Stimulated activated CD8-positive, alpha-beta memory T cell treated with anti-CD3 and anti-CD28 coated beads, Interleukin-4, amount 100 ng/mL, for 48 hours (primary cell): ENCODE measurements at regions not wholly inside any gene's neighbourhood (a gene's known extent, or its start where the extent isn't known, plus 50 kb on each side); places are given as distances from the start of the nearest gene placed in this dataset.
"Not testable (repeated sequence)": the region's sequence is repeated elsewhere in the genome, so short reads cannot be mapped to it uniquely, and the experiment has no call there.

Experiments
- DNase-seq: peaks from one replicate; pipeline ENCODE4 v3.0.0-alpha.2; 2020

DNA sequence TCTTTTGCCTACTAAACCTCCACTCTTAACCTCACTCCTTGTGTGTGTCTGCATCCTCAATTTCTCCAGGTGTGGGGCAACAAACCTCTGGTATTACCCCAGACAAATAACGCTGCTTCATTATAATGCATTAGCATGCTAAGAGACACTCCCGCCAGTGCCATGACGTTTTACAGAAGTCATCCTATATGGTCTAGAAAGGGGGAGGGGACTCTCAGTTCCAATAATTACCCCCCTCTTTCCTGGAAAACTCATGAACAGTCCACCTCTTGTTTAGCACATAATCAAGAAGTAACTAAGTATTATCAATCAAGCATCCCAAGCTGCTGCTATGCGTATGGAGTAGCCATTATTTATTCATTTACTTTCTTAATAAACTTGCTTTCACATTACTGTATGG is 364.5 kb downstream of the TYW1 start:
- DNase-seq = no peak

GRCh38 chr7:67364441-67365017 is 367.9 kb downstream of the TYW1 start:
- no peak for DNase-seq

DNA sequence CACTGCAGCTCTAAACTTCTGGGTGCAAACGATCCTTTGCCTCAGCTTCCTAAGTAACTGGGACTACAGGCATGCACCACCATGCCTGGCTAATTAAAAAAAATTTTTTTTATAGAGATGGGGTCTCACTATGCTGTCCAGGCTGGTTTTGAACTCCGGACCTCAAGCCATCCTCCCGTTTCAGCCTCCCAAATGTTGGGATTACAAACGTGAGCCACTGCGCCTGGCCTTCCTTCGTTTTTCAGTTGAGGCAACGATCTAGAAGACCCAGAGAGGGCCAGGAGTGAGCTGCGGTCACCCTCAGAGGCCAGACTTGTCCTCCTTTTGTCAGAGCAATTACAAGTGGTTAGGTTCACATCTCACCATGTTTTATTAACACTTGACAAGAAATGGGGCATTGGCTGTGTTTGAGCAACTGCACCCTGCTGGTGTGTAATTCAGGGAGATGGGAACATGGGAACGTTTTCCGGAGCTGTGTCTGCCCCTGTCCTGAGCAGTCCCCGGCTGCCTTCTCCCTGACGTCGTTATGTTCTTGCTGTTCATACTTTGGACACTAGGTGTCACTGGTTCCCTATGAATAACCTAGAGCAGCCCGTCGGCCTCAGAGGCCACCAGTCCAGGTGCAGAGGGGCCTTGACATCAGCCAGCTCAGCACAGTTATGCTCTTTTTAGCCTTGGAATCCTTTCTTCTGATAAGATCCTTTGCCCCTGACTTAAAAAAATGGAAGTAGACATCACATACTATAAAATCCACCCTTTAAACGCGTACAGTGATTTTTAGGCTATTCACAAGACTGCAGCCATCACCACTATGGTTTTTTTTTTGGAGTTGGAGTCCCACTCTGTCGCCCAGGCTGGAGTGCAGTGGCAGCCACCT is 375.0 kb downstream of the TYW1 start:
- DNase-seq = peak; percentile 67

- DNase-seq = not testable (repeated sequence)
Measured at GRCh38 chr7:67373389-67373788, 376.8 kb downstream of the TYW1 start.

DNA sequence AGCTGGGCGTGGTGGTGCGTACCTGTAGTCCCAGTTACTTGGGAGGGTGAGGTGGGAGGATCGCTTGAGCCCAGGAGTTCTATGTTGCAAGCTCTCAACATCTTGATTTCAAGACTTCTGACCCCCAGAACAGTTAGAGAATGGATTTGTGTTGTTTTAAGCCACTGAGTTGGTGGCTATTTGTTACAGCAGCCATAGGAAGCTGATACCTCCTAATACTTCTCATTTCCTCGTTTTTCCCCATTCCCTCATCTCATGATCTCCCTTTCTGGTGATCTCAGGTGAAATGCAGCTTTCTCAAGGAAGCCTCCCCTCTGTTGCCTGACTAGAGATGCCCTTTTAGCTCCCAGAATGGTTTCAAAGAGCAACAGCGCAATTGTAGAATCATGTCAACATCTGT is 378.8 kb downstream of the TYW1 start:
- DNase-seq = no peak

GRCh38 chr7:67377939-67378862 is 381.6 kb downstream of the TYW1 start:
- peak; percentile 73 for DNase-seq

GRCh38 chr7:67380326-67380725 is 383.7 kb downstream of the TYW1 start:
- no peak for DNase-seq

GRCh38 chr7:67380858-67381257 is 384.2 kb downstream of the TYW1 start:
- DNase-seq = no peak

DNA sequence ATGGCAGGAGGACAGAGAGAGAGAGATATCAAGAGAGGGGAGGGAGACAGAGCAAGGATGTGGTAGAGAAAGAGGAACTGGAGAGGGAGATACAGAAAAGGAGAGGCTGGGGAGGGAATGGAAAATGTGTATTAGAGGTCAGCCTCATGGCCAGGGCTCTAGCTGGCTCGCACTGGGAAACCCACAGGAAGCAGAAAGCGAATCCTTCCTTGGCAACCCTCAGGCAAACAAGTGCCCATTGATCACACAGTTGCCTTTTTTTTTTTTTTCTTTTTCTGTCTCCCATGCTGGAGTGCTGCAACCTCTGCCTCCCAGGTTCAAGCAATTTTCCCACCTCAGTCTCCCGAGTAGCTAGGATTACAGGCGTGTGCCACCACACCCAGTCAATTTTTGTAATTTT is 391.2 kb downstream of the TYW1 start:
- no peak for DNase-seq

DNA sequence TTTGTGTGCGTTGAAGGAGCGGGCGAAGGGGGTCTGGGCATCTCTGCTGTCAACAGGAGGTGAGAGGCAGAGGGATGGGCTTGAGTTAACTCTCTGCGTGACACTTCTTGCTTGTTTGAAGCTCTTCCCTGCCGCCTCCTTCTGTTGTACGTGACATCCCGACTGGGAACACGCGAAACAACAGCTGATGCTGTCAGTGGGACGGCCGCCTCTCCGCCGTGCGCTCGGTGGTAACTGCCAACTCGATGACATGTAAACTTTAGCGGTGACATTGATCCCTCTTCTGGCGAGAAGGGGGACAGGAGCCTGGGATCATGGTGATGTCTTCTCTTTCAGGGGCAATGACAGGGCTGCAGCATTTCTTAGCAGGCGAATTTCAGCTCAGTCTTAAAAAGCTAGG is 394.5 kb downstream of the TYW1 start:
- DNase-seq = no peak

GRCh38 chr7:67392596-67393438 is 396.2 kb downstream of the TYW1 start:
- no peak for DNase-seq

DNA sequence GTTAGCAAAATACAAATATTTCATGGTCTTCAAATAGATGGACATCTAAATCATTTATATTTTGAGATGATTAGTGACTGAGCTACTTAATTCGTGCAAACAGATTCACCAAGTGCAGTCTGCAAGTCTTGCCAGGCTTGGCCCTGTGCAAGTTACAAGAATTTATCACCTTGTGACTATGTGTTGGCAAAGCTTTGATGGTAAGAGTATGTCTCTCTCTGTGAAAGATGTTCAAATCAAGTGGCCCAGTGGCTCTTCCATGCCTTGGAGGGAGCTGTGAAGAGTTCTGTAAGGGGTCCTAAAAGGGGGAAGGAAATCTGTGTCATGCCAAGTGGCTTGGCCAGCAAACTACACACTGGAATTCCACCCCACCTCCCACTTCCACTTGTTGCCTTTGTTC is 397.3 kb downstream of the TYW1 start:
- DNase-seq = no peak

GRCh38 chr7:67398916-67399315 is 402.3 kb downstream of the TYW1 start:
- no peak for DNase-seq

DNA sequence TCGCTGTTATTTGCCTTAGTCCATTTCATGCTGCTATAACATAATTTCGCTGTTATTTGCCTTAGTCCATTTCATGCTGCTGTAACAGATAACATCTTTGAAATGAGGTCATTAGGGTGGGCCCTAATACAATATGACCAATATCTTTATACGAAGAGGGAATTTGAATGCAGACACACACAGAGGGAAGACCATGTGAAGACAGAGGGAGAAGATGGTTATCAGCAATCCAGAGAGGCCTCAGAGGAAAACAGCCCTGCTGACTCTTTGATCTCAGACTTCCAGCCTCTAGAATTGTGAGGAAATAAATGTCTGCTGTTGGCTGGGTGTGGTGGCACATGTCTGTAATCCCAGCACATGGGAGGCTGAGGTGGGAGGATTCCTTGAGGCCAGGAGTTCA is 404.9 kb downstream of the TYW1 start:
- no peak for DNase-seq

DNA sequence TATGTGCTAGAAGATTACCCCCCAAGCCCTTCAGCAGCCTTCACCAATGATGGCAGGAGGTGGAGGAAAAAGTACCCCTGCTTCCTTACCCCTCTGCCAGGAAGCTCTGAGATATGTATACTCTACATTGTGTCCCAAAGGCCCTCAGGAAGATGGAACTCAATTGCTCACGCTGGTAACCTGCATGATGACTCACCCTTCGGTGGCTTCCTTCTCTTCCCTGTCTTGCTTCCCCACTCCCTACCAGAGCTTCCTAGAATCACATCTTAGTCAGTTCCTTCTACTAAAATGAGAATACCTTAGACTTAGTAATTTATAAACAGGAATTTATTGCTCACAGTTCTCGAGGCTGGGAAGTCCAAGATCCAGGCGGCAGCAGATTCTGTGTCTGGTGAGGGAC is 405.6 kb downstream of the TYW1 start:
- no peak for DNase-seq

- no peak for DNase-seq
Measured at GRCh38 chr7:67406976-67407375, 410.3 kb downstream of the TYW1 start.

- no peak for DNase-seq
Measured at GRCh38 chr7:67407392-67408071, 410.9 kb downstream of the TYW1 start.

DNA sequence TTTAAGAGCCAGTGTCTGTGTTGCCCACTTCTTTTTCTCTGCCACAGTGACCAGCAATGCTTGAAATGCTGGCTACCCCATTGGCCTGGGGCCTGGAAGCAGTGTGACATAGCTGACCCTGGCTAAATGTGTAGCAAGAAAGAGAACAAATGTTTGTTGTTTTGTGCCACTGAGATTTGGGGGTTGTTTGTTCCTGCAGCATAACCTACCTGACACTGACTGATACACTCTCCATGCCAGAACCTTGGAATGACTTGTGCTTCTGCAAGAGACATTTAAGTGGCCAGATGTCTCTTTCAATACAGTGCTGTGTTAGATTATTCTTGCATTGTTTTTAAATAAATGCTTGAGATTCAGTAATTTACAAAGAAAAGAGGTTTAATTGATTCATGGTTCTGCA is 411.5 kb downstream of the TYW1 start:
- DNase-seq = no peak

DNA sequence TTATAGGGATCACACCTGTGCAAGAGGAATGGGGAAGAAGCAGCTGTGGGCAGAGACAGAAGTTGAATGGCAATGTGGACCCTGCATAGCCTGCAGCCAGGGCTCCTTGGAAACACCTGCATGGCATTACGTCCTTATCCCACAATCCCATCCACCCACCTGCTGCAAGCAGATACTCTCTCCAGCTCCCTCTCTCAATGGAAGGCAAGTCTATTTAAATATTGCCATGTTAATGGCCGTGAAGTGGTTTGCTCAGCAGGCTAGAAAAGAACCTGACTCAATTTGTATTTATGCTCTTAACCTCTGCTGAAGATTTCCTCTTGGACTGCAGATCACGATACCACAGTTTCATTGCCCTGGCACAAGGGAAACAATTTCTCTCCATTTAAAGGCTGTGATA is 417.0 kb downstream of the TYW1 start:
- DNase-seq = no peak

DNA sequence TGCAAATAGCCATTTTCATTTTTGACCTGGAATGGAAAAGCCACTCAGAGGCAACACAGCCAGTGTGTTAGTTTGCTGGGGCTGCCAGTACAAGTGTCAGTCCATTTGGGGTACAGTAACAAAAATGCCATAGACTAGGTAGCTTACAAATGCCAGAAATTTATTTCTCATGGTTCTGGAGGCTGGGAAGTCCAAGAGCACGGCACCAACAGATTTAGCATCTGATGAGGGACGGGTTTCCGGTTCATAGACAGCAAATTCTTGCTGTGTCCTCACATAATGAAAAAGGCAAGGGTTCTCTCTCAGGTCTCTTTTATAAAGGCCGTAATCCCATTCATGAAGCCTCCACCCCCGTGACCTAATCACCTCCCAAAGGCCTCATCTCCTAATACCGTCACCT is 418.2 kb downstream of the TYW1 start:
- DNase-seq = no peak

- no peak for DNase-seq
Measured at GRCh38 chr7:67422601-67423000, 426.0 kb downstream of the TYW1 start.

- DNase-seq = no peak
Measured at GRCh38 chr7:67423065-67423464, 426.4 kb downstream of the TYW1 start.
